NCI-H1417 (cell line): ENCODE measurements at regions not wholly inside any gene's neighbourhood (a gene's known extent, or its start where the extent isn't known, plus 50 kb on each side); places are given as distances from the start of the nearest gene placed in this dataset.

Source experiments
- DNase-seq, 3 experiments: peaks; one replicate each; lab custom pipeline; 2025; lab: John Stamatoyannopoulos, UW

DNA sequence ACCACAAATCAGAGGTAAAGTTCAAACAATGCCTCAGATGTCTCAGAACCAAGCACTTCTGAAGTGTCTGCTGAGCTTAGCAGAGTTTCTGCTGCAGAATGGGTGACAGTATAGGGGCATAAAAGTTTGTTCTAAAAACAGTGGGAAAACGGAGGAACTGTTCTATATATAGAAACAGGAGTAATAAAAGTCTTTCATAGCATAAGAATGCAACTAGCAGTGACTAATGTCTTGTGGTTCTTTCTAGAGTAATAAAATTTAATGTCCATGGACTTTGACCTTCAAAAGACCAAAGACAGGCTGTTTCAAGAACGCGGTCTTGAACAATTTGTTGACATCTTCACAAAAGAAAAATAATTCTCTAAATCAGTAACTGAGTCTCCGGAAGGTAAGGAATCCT is 107.5 kb upstream of the FAR2 start:
- no peak for DNase-seq

DNA sequence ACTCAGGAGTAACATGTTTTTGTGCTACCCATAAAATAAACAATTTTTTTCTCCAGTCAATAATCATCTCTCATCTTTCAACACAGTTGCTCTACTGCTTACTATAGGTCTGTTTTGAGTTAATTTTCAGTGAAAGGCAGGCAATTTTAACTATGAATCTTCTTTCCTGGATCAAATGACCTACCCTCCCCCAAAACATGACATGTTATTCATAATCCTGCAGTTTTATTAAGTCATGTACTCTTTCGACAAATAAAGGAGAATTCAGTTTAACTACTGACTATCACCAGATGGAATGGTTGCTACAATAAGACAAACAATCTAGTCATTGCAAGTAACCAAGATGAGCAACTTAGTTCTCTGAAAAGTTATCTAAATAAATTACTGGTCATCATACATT is 106.0 kb upstream of the FAR2 start:
- no peak for DNase-seq

DNA sequence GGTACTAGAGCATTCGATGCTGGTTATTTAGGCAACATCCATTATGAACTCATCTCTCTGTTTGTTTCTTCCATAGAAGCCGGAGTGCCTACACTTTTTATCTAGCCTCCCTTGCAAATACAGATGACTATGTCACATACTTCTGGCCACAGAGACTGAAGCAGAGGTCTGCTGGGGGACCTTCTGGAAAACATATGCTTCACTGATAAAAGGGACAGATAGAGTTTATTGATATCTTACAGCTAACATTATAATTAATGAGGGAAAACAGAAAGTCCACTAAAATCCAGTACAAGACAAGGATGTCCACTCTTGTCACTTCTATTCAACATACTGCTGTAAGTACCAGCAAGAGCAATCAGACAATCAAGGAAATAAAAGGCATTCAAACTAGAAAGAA is 104.3 kb upstream of the FAR2 start:
- no peak for DNase-seq

DNA sequence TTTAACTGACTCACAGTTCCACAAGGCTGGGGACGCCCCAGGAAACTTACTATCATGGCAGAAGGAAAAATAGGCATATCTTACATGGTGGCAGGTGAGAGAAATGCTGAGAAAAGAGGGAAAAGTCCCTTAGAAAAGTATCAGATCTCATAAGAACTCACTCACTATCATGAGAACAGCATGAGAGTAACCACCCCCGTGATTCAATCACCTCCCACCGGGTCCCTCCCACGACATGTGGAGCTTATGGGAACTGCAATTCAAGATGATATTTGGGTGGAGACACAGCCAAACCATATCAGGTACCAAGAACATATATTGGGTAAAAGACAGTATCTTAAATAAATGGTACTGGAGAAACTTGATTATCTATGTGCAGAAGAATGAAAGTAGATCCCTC is 100.3 kb upstream of the FAR2 start:
- no peak for DNase-seq

DNA sequence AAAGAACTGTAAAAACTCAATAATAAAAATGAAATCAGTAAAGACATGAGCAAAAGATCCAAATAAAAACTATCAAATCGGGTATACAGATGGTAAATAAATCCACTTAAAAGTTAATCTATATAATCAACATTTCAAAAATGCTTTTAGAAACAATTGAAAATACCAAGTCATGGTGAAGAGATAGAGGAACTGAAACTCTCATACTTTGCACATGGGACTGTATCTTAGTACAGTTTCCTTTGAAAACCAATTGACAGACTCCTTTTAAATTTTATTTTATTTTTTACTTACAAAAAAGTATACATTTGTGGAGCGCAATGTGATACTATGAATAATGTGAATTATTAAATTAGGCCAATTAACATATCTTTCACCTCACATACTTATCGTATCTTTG is 98.6 kb upstream of the FAR2 start:
- no peak for DNase-seq

DNA sequence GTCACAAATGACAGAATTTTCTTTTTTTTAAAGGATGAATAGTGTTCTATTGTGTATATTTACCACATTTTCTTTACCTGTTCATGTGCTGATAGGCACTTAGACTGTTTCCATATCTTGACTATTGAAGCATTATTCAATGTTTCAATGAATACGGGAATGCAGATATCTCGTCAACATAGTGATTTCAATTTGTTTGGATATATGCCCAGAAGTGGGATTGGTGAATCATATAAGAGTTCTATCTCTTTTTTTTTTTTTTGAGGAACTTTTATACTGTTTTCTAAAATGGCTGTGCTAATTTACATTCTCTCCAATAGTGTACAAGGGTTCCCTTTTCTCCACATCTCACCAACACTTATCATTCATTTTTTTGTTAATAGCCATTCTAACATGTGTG is 97.9 kb upstream of the FAR2 start:
- no peak for DNase-seq

DNA sequence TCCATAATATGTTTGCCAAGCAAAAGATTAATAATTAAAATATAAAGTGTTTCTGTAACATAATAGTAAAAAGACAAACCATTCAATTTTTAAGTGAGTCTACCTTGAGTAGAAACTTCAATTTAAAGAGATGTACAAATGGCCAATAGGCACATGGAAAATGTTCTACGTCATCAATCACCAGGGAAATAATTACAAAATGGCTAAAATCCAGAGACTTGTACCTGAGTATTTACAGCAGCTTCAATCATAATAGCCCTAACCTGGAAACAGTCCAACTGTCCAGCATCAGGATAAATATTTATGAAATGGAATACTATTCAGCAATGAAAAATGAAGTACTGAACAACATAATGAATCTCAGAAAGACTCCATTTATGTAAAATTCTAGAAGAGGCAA is 95.5 kb upstream of the FAR2 start:
- no peak for DNase-seq

DNA sequence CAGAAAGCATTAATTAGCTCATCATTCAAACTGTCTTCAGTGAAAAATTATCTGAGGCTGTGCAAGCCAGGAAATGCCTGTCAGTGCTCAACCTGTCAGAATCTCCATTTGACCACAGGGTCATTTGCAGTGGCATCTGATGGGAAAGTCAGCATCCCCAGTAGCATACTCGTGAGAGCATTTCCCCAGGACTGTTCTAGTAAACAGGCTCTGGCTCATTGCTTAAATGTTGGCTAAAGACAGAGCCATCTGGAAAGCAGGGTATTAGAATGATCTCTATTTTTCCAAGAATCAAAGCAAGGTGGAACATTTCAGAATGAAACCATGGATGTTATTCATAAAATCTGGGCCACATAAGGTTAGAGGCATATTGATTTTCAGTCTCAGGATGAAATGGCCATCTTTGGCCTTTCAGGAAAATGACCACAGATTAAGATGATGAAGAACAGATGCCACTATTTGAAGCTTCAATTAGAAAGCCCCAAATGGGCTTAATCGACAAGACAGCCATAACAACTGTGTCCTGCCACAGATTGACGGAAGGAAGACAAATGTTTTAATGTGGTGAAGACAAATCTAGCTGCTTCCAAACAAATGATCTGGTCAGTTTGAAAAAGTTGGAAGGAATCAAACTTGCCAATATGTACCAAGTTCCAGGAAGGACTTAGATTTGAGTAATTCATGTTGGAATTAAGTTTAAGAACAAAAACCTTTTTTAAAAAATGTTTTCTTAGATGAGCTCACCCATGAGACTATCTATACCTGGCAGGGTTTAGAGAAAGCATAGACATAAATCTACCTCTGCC is 94.0 kb upstream of the FAR2 start:
- DNase-seq = no peak

DNA sequence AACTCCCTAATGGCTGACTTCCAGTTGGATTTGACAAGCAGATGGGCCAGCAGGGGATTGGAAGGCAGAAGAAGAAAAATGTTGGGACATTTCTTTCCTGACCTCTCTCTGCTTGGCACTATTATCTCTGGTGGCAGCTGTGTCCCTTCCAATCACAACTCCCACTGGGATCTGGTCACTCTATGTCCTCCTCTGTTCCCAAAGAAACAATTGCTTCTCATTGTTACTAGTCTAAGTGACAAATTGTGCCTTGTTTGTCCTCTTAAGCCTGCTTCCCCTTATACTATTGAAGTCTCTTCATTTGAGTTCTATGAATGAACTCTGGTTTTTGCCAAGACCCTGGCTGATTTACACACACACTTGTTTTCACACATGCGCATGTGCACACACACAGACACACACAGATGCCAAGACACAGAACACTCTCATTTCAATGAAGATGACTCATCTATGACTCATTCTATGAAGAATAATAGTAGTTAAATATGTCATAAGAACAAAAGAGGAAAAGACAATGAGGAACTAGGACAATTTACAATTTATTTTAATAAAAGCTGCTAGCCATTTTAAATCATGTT is 83.0 kb upstream of the FAR2 start:
- no peak for DNase-seq

DNA sequence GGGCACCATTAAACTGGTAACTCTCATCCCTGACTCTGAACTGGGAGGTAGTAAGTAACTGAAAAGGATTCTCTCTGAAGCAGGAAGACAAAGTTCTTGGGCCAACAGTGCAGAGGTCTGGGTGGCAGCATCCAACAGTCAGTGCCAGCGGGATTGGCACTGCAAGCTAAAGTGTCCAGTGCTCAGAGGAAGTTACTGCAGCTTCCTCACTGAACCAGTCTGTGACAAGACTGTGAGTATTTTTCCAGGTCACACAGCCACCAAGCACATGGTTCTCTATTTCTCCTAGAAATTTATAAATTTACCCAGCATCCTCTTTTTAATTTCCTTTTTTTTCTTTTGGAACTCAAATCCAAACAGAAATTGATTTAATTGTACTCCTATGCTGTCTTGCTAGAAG is 81.6 kb upstream of the FAR2 start:
- no peak for DNase-seq

DNA sequence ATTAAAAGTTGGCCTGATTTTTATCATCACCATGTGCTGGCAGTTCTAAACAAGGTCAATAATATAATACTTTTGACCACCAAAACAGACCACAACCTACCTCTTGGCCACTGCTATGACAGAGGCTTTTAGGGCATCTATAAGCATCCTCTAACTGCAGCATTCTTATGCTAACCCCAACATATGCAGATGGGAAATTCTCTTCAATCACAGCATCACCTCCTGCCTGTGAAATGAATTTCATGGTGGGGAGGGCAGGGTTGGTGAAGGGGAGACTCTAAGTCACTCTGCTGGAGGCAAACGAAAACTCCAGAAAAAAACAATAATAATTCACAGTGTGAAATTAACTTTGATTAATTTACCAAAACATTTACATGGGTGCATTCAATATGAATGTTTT is 78.8 kb upstream of the FAR2 start:
- DNase-seq = no peak

DNA sequence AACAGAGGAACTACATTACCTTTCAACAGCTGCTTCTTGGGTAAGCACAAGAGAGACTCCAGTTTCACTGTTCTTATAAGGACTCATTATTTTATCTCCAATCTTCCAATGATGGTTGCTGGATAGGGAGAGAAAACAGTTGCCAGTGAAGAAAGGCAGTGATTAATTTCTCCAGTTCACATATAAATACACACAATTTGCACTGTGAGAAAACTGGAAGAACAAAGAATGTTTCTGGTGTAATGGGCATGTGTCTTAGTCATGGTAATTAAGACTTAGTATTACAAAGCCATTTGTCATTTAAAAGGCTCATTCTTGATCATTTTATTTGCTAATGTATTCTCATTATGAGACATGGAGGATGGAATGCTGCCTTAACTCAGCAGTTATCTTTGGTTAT is 78.0 kb upstream of the FAR2 start:
- no peak for DNase-seq

DNA sequence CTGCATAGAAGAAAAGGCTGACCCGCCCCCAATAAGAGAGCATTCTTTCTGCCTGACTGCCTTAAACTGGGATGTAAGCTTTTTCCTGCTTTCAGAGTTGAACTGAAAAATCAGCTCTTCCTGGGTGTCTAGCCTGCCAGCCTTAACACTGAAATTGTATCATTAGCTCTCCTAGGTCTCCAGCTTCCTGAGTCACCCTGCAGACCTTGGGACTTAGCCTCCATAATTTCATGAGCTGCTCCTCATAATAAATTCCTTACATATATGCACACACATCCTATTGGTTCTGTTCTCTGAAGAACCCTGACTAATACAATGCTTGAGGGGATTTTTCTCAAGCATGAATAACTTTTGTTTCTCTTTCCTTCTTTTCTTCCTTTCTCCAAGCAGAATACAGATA is 76.4 kb upstream of the FAR2 start:
- no peak for DNase-seq

DNA sequence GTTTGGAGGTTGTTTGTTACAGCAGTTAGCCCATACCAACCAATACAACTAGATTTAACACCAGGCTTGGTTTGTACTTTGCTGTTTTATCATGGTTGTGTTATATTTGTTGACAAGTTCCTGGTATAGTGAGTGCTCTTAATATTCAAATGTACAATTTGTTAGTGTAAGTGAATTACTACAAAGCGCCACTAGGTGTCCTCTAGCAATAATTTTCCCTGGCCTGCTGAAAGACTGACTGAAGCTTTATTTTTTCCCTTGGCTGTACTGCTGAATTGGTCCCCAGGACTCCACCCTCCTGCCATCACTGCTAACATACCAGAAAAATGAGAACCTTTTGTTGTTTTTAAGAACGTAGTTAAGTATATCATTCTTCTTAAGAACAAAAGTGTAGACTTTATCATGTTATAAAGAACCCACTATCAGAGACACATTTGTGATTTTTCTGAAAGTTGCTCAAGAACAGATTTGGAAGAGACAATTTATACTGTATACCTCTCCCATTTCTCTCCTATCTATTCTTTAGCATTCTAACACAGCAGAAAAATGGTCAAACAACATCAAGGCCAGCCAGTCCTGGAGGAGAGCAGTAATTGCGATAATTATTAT is 75.3 kb upstream of the FAR2 start:
- DNase-seq = peak in 2 of 3 experiments; percentile 37 to 56

DNA sequence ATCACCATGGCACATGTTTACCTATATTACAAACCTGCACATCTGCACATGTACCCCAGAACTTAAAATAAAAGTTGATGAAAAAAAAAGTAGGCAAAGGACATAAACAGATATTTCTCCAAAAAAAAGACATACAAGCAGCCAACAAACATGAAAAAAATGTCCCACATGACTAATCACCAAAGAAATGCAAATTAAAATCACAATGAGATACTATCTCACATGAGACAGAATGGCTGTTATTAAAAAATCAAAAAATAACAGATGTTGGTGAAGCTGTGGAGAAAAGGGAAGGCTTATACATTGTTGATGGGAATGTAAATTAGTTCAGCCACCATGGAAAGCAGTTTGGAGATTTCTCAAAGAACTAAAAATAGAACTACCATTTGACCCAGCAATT is 68.0 kb upstream of the FAR2 start:
- no peak for DNase-seq

DNA sequence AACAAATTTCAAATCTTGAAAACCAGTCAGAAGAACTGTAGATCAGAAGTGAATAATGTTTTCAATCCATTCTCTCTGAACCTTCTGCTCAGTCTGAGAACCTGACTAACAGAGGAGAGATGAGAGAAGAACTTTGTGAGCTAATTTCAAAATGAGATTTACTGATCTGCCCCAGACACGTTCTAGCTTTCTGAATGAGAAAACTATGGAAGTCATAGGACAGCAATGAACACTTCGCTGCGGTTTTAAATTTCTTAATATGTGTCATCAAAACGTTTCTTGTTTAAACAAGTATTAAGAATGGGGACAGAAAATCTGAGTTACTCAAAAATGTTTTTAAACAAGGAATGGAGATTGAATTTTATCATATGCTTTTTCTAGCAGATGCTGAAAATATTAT is 66.6 kb upstream of the FAR2 start:
- no peak for DNase-seq

DNA sequence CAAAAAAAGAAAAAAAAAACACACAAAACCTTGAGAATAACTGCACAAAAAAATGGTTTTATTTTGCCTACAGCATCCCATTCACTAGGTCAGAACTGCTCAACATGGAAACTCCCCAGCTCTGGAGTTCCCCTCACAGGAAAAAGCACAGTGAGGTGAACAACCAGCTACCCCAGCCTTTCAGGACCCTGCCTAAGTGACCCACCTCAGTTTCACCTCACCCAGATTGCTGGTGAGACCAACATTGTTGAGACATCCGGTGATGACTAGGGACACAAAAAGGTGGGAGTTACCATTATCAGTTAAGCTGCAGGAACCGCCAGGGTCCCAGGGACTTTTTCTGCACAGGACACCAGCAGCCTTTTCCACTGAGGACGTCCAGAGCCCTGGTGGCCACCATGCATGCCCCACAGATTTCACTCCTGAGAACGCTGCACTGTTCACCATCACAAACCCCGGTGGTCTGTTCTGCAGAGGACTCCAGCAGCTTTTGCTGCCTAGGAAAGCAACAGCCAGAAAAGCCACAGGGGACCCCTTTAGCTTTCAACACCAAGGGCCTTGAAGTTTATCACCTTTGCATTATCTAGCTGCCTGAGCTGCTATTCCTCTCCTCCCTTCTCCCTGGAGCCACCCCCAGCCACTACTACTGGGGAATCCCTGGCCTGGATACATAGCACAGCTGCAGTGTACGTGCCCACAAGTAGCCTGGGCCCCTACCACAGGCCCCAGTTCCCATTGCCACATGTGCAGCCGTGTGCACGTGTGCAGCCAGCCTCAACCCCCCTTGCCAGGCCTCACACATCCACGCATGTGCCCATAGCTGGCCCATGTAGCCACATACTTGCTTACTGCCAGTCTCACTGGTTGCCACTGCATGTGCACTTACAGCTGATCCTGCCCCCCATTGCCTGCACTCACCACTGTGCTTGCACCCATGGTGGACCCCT is 62.5 kb upstream of the FAR2 start:
- DNase-seq = no peak

DNA sequence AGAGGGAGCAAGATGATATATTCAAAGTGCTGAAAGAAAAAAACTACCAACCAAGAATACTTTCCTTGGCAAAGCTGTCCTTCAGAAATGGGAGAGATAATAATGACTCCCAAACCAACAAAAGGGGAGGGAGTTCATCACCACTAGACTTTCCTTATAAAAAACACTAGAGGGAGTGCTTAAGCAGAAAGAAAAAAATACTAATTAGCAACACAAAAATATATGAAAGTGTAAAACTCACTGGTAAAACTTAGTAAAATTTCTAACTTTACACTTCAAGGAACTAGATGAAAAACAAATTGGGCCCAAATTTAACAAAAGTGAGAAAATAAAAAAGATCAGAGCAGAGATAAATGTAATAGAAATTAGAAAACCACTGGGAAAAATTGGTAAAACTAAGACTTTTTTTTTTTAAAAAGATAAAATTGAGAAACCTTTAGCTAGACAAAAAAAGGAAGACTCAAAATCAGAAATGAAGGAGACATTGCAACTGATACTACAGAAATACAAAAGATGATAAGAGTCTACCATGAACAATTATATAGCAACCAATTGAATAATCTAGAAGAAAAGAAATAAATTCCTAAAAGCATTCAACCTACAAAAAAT is 60.4 kb upstream of the FAR2 start:
- DNase-seq = peak in 1 of 3 experiments; percentile 4
